Activated T-cell treated with anti-CD3 and anti-CD28 coated beads, Interleukin-2, amount 50 U/mL, for 4 hours (primary cell): ENCODE measurements at regions not wholly inside any gene's neighbourhood (a gene's known extent, or its start where the extent isn't known, plus 50 kb on each side); places are given as distances from the start of the nearest gene placed in this dataset.
"Not testable (repeated sequence)": the region's sequence is repeated elsewhere in the genome, so short reads cannot be mapped to it uniquely, and the experiment has no call there.

ENCODE experiments used
- ATAC-seq, 2 donors: fragments of 200-7000 bp; cut with Tn5 transposase; one replicate each; pipeline ENCODE4 v1.10.0; 2021
- DNase-seq: peaks from one replicate; pipeline ENCODE4 v3.0.0-alpha.2; 2020
- H3K27me3 Mint-ChIP-seq: one replicate; pipeline ENCODE4 v1.8.0; 2021; ENCODE audit warnings: low read depth, mixed read lengths
- H3K36me3 Mint-ChIP-seq: one replicate; pipeline ENCODE4 v1.8.0; 2022; ENCODE audit warnings: mixed read lengths; ENCODE audit not compliant: insufficient read depth
- H3K4me1 Mint-ChIP-seq: one replicate; pipeline ENCODE4 v1.8.0; 2021; ENCODE audit warnings: low read depth, mixed read lengths
- H3K4me3 Mint-ChIP-seq: one replicate; pipeline ENCODE4 v1.8.0; 2021; ENCODE audit warnings: mild to moderate bottlenecking, moderate library complexity, mixed read lengths
- H3K9me3 Mint-ChIP-seq: one replicate; pipeline ENCODE4 v1.8.0; 2021; ENCODE audit warnings: mixed read lengths

GRCh38 chrX:138964501-138964900 lies 253.0 kb upstream of the FGF13 start:
- H3K4me1 Mint-ChIP-seq, result no peaks in the 10 kb centered on the region
- no peaks in the 10 kb centered on the region for H3K9me3 Mint-ChIP-seq
- DNase-seq (no peak), ATAC-seq (no peak)
- H3K4me3 Mint-ChIP-seq, result no peak overlapping the region
- no peaks in the 10 kb centered on the region for H3K27me3 Mint-ChIP-seq
- no peaks in the 10 kb centered on the region for H3K36me3 Mint-ChIP-seq

DNA sequence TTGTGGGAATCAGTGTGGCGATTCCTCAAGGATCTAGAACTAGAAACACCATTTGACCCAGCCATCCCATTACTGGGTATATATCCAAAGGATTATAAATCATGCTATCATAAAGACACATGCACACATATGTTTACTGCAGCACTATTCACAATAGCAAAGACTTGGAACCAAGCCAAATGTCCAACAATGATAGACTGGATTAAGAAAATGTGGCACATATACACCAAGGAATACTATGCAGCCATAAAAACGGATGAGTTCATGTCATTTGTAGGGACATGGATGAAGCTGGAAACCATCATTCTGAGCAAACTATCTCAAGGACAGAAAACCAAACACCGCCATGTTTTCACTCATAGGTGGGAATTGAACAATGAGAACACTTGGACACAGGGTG lies 250.9 kb upstream of the FGF13 start:
- not testable (repeated sequence) for H3K4me1 Mint-ChIP-seq, ATAC-seq, DNase-seq, H3K27me3 Mint-ChIP-seq, H3K9me3 Mint-ChIP-seq, H3K4me3 Mint-ChIP-seq, H3K36me3 Mint-ChIP-seq

DNA sequence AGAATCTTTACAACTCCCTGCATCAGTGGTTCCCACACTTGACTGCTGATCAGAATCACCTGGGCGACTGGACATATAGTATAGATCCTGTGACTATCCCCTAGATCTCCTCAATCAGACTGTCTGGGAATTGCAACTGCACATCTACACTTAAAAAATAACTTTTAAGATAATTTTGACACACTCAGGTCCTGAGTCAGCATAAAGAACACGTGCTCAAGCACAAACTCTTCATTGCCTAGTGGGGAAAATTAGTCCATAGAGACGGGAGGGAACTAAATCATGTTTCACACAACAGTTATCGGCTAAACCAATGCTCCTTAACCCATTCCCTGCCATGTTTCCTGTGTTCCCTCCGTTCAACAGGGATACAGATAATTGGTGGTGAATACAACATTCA lies 243.5 kb upstream of the FGF13 start:
- no peaks in the 10 kb centered on the region for H3K4me1 Mint-ChIP-seq
- H3K36me3 Mint-ChIP-seq, result no peaks in the 10 kb centered on the region
- DNase-seq (no peak), ATAC-seq (no peak)
- H3K9me3 Mint-ChIP-seq, result no peaks in the 10 kb centered on the region
- no peak overlapping the region for H3K4me3 Mint-ChIP-seq
- H3K27me3 Mint-ChIP-seq, result no peaks in the 10 kb centered on the region

- Mint-ChIP-seq H3K27me3 (no peaks in the 10 kb centered on the region), H3K36me3 (no peaks in the 10 kb centered on the region), H3K4me1 (no peaks in the 10 kb centered on the region), H3K4me3 (no peak overlapping the region), H3K9me3 (no peaks in the 10 kb centered on the region)
- no peak for DNase-seq
- no peak for ATAC-seq
Observed at GRCh38 chrX:138946926-138947325, 235.4 kb upstream of the FGF13 start.

- Mint-ChIP-seq H3K27me3 (no peaks in the 10 kb centered on the region), H3K4me3 (no peak overlapping the region), H3K9me3 (no peaks in the 10 kb centered on the region), H3K36me3 (no peaks in the 10 kb centered on the region), H3K4me1 (no peaks in the 10 kb centered on the region)
- no peak for ATAC-seq
- no peak for DNase-seq
Observed at GRCh38 chrX:138945219-138945618, 233.7 kb upstream of the FGF13 start.

- ATAC-seq (no peak), DNase-seq (no peak)
- no peak overlapping the region for H3K4me3 Mint-ChIP-seq
- H3K4me1 Mint-ChIP-seq, result no peaks in the 10 kb centered on the region
- no peaks in the 10 kb centered on the region for H3K27me3 Mint-ChIP-seq
- H3K36me3 Mint-ChIP-seq, result no peaks in the 10 kb centered on the region
- H3K9me3 Mint-ChIP-seq, result no peaks in the 10 kb centered on the region
Observed at GRCh38 chrX:138939038-138939437, 227.5 kb upstream of the FGF13 start.

GRCh38 chrX:138938003-138938402 lies 226.5 kb upstream of the FGF13 start:
- Mint-ChIP-seq H3K36me3 (no peaks in the 10 kb centered on the region), H3K9me3 (no peaks in the 10 kb centered on the region), H3K4me1 (no peaks in the 10 kb centered on the region), H3K27me3 (no peaks in the 10 kb centered on the region), H3K4me3 (no peak overlapping the region)
- DNase-seq (no peak), ATAC-seq (no peak)

DNA sequence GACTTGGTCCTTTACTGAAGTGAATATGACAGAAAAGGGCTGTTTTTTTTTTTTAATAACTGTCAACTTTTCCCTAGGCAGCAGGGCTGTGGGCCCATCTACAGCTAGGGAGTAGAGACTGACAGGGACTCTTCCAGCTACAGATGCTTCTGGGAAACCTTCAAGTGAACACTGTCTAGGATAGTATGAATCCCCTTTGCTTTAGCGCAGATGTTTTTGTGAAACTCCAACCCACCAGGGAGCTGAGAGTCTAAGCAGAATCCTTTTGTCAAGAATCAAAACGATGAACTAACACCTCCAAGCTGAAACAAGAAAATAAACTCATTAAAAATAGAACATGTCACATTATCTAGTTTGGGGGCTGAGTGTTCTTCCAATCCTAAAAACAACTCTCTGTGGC lies 219.7 kb upstream of the FGF13 start:
- ATAC-seq, result no peak
- no peak for DNase-seq
- no peaks in the 10 kb centered on the region for H3K9me3 Mint-ChIP-seq
- no peaks in the 10 kb centered on the region for H3K36me3 Mint-ChIP-seq
- no peaks in the 10 kb centered on the region for H3K4me1 Mint-ChIP-seq
- H3K4me3 Mint-ChIP-seq, result no peak overlapping the region
- H3K27me3 Mint-ChIP-seq, result no peaks in the 10 kb centered on the region

DNA sequence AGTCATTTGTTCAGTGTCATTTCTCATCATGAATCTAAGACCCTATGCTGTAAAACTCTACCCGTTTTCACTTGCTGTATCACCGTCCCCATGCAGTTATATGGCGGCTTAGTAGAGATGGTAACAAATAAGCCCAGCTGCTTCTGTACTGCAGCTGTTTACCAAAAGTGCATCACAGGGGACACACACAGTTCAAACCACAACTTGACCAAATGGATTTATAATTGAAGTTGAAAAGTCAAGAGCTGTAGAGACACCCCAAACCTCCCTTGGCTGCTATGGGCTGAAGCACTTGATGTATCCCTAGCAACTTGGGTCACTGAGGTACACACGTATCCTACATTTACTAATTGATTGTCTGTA lies 219.0 kb upstream of the FGF13 start:
- ATAC-seq, result no peak
- H3K4me1 Mint-ChIP-seq, result no peaks in the 10 kb centered on the region
- H3K27me3 Mint-ChIP-seq, result no peaks in the 10 kb centered on the region
- H3K9me3 Mint-ChIP-seq, result no peaks in the 10 kb centered on the region
- H3K36me3 Mint-ChIP-seq, result no peaks in the 10 kb centered on the region
- H3K4me3 Mint-ChIP-seq, result no peak overlapping the region
- no peak for DNase-seq

DNA sequence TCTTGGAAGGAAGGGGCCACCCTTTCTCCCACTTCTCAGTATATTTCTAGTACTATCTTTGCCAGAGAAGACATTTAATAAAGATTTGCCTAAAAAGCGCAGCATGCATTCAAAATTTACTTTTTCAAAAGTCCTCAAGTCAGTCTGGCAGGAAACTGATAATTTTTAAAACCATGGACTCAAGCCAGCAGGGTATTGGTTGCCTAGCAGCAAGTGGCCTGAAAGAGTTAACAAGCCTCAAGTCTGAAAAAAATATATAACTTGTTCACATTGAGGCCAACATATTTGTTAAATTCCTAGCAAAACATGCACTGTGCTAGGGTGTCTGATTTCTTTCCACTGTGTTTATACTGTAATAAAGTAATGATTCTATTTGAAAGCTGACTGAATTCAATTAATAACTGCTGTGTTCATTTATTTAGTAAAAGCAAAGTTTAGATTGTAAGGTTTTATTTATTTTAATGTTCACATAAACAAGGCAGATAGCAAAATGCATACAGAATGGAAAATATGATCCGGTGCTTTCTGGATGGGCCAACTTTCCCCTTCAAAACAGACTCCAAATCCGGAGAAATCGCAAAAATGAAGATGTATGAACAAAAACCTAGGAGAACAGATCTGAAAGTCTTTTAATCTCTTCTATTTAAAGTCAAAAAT lies 218.5 kb upstream of the FGF13 start:
- H3K4me1 Mint-ChIP-seq, result no peaks in the 10 kb centered on the region
- ATAC-seq, result no peak
- no peaks in the 10 kb centered on the region for H3K27me3 Mint-ChIP-seq
- H3K36me3 Mint-ChIP-seq, result no peaks in the 10 kb centered on the region
- no peak overlapping the region for H3K4me3 Mint-ChIP-seq
- DNase-seq, result no peak
- H3K9me3 Mint-ChIP-seq, result no peaks in the 10 kb centered on the region

GRCh38 chrX:138928737-138929459 lies 217.4 kb upstream of the FGF13 start:
- Mint-ChIP-seq H3K9me3 (no peaks in the 10 kb centered on the region), H3K36me3 (no peaks in the 10 kb centered on the region), H3K27me3 (no peaks in the 10 kb centered on the region), H3K4me1 (no peaks in the 10 kb centered on the region), H3K4me3 (no peak overlapping the region)
- DNase-seq (no peak), ATAC-seq (no peak)

- DNase-seq (no peak), ATAC-seq (no peak)
- Mint-ChIP-seq H3K36me3 (no peaks in the 10 kb centered on the region), H3K4me3 (no peak overlapping the region), H3K27me3 (no peaks in the 10 kb centered on the region), H3K4me1 (no peaks in the 10 kb centered on the region), H3K9me3 (no peaks in the 10 kb centered on the region)
Observed at GRCh38 chrX:138925330-138925729, 213.8 kb upstream of the FGF13 start.

GRCh38 chrX:138923805-138924204 lies 212.3 kb upstream of the FGF13 start:
- H3K4me3 Mint-ChIP-seq, result no peak overlapping the region
- ATAC-seq, result no peak
- no peak for DNase-seq
- H3K36me3 Mint-ChIP-seq, result no peaks in the 10 kb centered on the region
- H3K27me3 Mint-ChIP-seq, result no peaks in the 10 kb centered on the region
- H3K4me1 Mint-ChIP-seq, result no peaks in the 10 kb centered on the region
- H3K9me3 Mint-ChIP-seq, result no peaks in the 10 kb centered on the region

DNA sequence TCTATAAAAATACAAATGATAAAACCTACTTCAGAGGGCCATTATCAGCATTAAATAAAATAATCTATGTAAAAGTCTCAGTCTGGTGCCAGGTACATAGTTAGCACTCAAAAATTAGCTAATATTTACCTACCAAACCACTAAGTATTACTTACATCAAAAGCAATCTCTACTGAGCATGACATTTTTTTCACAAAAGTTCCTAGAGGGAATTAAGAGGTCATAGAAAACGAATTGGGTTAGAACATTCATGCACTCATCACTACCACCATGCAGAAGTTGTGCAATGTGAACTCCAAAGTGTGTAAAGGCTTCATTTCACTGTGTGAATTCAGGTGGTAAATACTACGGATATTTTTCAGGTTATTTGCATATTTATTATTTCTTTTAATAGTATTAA lies 209.5 kb upstream of the FGF13 start:
- Mint-ChIP-seq H3K27me3 (no peaks in the 10 kb centered on the region), H3K36me3 (no peaks in the 10 kb centered on the region), H3K4me3 (no peak overlapping the region), H3K9me3 (no peaks in the 10 kb centered on the region), H3K4me1 (no peaks in the 10 kb centered on the region)
- no peak for ATAC-seq
- no peak for DNase-seq

GRCh38 chrX:138917781-138918180 lies 206.3 kb upstream of the FGF13 start:
- H3K4me1 Mint-ChIP-seq, result no peaks in the 10 kb centered on the region
- H3K27me3 Mint-ChIP-seq, result no peaks in the 10 kb centered on the region
- no peak for ATAC-seq
- no peaks in the 10 kb centered on the region for H3K36me3 Mint-ChIP-seq
- no peaks in the 10 kb centered on the region for H3K9me3 Mint-ChIP-seq
- H3K4me3 Mint-ChIP-seq, result no peak overlapping the region
- no peak for DNase-seq
